Erythroblast (primary cell): ENCODE measurements at regions not wholly inside any gene's neighbourhood (a gene's known extent, or its start where the extent isn't known, plus 50 kb on each side); places are given as distances from the start of the nearest gene placed in this dataset.

Experiments
- GATA1 ChIP-seq: IDR thresholded peaks from 2 replicates; pipeline ENCODE4 v1.6.1; 2011; ENCODE audit warnings: low read depth, mild to moderate bottlenecking, control low read depth, low read length, moderate library complexity
- POLR2A ChIP-seq: IDR thresholded peaks from 2 replicates; pipeline ENCODE4 v1.6.1; 2011; ENCODE audit warnings: mild to moderate bottlenecking, low read length

DNA sequence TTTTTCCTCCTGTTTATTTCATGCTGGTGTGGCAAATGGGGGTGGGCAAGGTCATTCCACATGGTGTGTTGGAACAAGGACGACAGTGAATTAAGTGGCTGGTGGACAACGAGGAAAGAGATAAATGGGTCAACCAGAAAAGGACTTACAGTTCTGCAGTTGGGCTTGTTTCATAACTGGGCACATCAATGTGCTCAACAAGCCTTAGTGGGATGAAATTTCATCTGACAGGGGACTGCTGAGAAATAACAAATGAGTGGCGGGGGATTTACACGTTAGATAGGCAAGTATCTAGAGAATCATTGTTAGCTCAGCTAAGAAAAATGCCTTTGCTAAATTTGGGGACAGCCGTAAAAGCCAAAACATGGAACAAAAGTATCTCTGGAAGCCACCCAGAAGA is 163.6 kb downstream of the NRN1 start:
- TF ChIP-seq POLR2A, result no peak
- no peak for TF ChIP-seq GATA1
